PFSK-1 (cell line): ENCODE measurements at regions not wholly inside any gene's neighbourhood (a gene's known extent, or its start where the extent isn't known, plus 50 kb on each side); places are given as distances from the start of the nearest gene placed in this dataset.

Source experiments
- FOXP2 ChIP-seq: optimal IDR thresholded peaks from 2 replicates; pipeline ENCODE3; 2011; ENCODE audit warnings: borderline replicate concordance, control low read depth, inconsistent platforms; ENCODE audit not compliant: insufficient read depth; ENCODE audit errors: extremely low read length, extremely low read depth
- POLR2AphosphoS5 ChIP-seq: IDR thresholded peaks from 2 replicates; pipeline ENCODE4 v1.6.1; 2012; ENCODE audit warnings: low read depth, mild to moderate bottlenecking, control low read depth, low read length, moderate library complexity
- REST ChIP-seq, 2 experiments: IDR thresholded peaks; 2 replicates each; pipeline versions ENCODE4 v1.6.1 to v1.8.0; 2011 to 2012; ENCODE audit warnings: low read depth in 2 of 2, low read length in 2 of 2, control low read depth in 1 of 2, inconsistent platforms in 1 of 2, mild to moderate bottlenecking in 1 of 2, moderate library complexity in 1 of 2; ENCODE audit not compliant: insufficient read depth in 1 of 2
- SIN3A ChIP-seq: IDR thresholded peaks from 2 replicates; pipeline ENCODE4 v1.6.1; 2012; ENCODE audit warnings: mild to moderate bottlenecking, low read length, moderate library complexity, borderline replicate concordance; ENCODE audit not compliant: insufficient read depth

- TF ChIP-seq FOXP2 (no peak), POLR2AphosphoS5 (no peak), REST (IDR thresholded peaks at IDR 0.05; ENCODE audit: insufficient read depth in 1 of 2, low read depth in 2 of 2, low read length in 2 of 2) (no peak), SIN3A (no peak)
These were observed 89.3 kb downstream of the MACIR start for GRCh38 chr5:103347716-103348423.
